Amygdala (tissue), 56 donors: ENCODE measurements at regions not wholly inside any gene's neighbourhood (a gene's known extent, or its start where the extent isn't known, plus 50 kb on each side); places are given as distances from the start of the nearest gene placed in this dataset.
"Not testable (repeated sequence)": the region's sequence is repeated elsewhere in the genome, so short reads cannot be mapped to it uniquely, and the experiment has no call there.

ENCODE experiments used
- DNase-seq, 56 donors: peaks; one replicate each; lab custom pipeline; 2025; lab: John Stamatoyannopoulos, UW

GRCh38 chr10:131576341-131577177 is 265.0 kb upstream of the TCERG1L start:
- DNase-seq: no peak

GRCh38 chr10:131577178-131577555 is 265.6 kb upstream of the TCERG1L start:
- DNase-seq: no peak

GRCh38 chr10:131577786-131578471 is 266.4 kb upstream of the TCERG1L start:
- DNase-seq: no peak

- DNase-seq: no peak
These were observed 267.0 kb upstream of the TCERG1L start for GRCh38 chr10:131578472-131578970.

GRCh38 chr10:131579251-131580071 is 267.9 kb upstream of the TCERG1L start:
- no peak for DNase-seq

GRCh38 chr10:131580076-131580652 is 268.6 kb upstream of the TCERG1L start:
- no peak for DNase-seq

GRCh38 chr10:131580674-131581073 is 269.2 kb upstream of the TCERG1L start:
- no peak for DNase-seq

GRCh38 chr10:131581547-131581946 is 270.0 kb upstream of the TCERG1L start:
- not testable (repeated sequence) for DNase-seq

GRCh38 chr10:131584287-131584686 is 272.8 kb upstream of the TCERG1L start:
- DNase-seq: no peak

GRCh38 chr10:131585761-131586160 is 274.2 kb upstream of the TCERG1L start:
- no peak for DNase-seq

GRCh38 chr10:131586958-131587357 is 275.4 kb upstream of the TCERG1L start:
- no peak for DNase-seq

GRCh38 chr10:131587976-131588680 is 276.6 kb upstream of the TCERG1L start:
- no peak for DNase-seq

- no peak for DNase-seq
These were observed 277.2 kb upstream of the TCERG1L start for GRCh38 chr10:131588704-131589220.

- DNase-seq: no peak
These were observed 279.0 kb upstream of the TCERG1L start for GRCh38 chr10:131590567-131590966.

- no peak for DNase-seq
These were observed 280.4 kb upstream of the TCERG1L start for GRCh38 chr10:131591936-131592335.

GRCh38 chr10:131609176-131609575 is 291.6 kb upstream of the PPP2R2D start:
- no peak for DNase-seq

- no peak for DNase-seq
These were observed 285.7 kb upstream of the PPP2R2D start for GRCh38 chr10:131615150-131615549.

GRCh38 chr10:131616040-131616439 is 284.8 kb upstream of the PPP2R2D start:
- no peak for DNase-seq

GRCh38 chr10:131617113-131617858 is 283.5 kb upstream of the PPP2R2D start:
- DNase-seq: no peak
